T follicular helper cell (primary cell): ENCODE measurements at regions not wholly inside any gene's neighbourhood (a gene's known extent, or its start where the extent isn't known, plus 50 kb on each side); places are given as distances from the start of the nearest gene placed in this dataset.
"Not testable (repeated sequence)": the region's sequence is repeated elsewhere in the genome, so short reads cannot be mapped to it uniquely, and the experiment has no call there.

Source experiments
- DNase-seq: peaks from one replicate; pipeline ENCODE4 v3.0.0-alpha.2; 2020; ENCODE audit warnings: low read depth

DNA sequence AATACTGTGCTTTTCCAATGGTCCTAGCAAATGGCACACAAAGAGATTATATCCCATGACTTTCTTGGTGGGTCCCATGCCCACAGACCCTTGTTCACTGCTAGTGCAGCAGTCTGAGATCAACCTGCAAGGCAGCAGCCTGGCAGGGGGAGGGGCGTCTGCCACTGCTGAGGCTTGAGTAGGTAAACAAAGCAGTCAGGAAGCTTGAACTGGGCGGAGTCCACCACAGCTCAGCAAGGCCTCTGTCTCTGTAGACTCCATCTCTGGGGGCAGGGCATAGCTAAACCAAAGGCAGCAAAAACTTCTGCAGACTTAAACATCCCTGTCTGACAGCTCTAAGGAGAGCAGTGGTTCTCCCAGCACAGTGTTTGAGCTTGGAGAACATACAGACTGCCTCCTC, 82.9 kb downstream of the ZNF737 start:
- DNase-seq, result peak; percentile 10

DNA sequence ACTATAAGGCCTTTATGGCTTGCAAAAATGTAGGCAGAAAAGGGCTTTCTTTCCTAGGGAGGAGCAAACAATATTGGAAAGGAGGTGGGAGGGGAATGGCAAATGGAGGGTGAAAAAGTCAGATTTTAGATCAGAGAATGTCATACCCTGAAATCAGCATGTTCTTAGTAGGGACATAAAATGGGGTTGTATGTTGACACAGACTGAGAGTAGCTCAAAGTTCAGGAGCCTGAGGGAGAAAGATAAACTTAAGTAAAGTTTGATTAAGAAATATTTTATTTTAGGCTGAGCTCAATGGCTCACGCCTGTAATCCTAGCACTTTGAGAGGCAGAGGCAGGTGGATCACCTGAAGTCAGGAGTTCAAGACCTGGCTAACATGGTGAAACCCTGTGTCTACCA, 83.8 kb downstream of the ZNF737 start:
- DNase-seq, result no peak

DNA sequence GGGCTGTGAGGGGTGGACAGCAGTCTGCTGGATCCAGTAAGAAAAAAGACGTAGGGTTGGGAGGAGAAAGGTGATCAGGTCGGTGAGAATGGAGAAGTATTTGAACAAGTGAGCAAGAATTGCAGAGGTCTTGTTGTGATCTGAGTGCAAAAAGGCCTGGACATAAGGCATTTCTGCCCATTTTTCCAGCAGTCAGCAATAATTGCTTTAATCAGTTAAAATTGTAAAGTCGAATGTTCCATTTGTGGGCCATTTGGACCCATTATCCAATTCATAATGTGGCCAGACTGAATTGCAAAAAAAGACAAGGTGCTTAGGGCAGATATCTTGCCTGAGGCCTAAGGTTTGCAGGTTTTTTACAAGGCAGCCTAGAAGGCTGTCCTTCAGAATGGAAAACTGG, 86.1 kb downstream of the ZNF737 start:
- no peak for DNase-seq

DNA sequence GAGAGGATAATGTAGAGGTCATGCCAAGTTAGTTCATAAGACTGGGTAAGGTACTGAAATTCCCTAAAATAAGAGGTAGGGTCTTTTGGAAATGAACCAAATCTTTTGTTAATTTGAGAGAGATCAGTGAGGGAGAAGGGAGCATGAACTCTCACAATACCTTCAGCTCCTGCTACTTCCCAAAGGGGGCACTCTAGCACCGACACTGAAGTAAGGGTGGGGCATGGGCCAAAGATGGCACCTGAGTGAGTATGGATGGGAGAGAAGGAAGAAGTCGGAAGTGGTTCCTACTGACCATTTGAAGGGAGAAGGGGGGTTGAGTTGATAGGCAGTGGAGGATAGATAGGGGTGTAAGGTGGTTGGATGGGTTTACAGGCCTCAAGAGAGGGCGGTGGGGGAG, 86.6 kb downstream of the ZNF737 start:
- DNase-seq, result no peak

DNA sequence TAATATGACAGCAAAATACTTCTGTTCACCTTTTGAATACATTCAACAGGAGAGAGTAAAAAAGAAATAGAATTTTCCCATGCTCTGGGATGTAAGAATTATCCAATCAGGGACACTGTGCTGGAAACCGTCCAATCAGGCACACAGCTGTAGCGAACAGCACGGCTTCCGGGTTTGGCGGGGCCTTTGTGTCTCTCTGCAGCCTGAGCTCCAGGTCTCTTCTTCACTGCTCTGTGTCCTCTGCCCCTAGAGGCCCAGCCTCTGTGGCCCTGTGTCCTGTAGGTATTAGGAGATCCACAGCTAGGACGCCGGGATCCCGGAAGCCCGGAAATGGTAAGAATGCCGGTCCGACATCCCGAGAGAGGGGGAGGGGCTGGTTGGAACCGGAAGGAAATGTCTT, 92.7 kb downstream of the ZNF737 start:
- no peak for DNase-seq

DNA sequence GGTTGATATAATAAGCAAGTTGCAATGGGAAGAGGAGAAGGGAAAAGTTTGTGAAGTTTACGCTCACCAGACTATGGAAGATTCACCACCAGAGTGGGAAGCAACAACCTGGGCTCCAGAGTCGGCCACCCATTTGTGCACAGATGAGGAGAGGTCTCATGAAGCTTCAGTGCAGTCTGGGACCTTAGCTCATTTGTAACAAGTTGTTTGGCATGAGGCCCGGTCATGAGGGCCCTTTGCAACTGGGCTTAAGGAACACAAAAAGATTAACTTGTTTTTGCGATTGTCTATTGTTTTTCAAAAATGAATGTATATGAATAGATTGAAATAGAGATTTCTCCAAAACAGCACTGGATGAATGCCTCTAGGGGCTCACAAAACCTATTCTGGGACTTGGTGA, 94.2 kb downstream of the ZNF737 start:
- no peak for DNase-seq

DNA sequence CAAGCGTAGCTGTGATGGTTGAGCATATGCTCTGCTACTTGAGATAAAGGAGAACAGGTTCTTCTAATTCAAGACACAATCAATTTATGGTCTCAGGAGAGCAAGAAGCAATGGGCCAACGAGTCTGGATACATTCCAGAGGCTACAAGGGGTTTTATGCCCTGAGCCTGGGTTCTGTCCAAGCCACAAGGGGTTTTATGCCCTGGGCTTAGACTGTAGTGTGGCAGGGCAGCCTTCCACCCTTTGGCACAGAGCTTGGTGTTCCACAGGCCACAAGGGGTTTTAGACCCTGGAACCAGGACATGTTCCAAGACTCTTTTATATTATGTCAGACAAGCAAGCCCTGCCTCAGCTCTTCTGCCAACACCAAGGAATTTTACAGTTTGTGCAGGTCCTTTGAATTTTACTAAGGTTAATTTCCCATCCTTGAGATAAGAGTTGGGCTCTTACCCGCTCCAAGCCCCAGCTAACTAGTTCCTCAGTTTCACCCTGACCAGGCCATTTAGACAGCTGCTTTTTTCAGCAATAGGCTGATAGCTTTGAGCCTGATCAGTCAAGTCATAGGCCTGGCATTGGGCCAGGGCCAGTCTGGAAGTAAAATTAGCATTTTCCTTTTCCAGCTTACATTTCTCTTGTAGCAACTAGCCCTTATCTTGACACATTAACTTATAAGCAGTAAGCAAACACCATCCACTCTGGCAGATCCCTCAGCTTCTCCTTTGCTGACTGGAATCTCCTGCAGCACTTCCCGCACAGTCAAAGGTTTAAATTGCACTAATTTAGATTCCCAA, 95.0 kb downstream of the ZNF737 start:
- DNase-seq, result no peak

DNA sequence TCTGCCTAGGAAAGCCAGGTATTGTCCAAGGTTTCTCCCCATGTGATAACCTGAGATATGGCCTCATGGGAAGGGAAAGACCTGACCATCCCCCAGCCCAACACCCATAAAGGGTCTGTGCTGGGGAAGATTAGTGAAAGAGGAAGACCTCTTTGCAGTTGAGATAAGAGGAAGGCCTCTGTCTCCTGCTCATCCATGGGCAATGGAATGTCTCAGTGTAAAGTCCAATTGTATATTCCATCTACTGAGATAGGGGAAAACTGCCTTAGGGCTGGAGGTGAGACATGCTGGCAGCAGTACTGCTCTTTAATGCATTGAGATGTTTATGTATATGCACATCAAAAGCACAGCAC, 99.0 kb downstream of the ZNF737 start:
- DNase-seq, result not testable (repeated sequence)

DNA sequence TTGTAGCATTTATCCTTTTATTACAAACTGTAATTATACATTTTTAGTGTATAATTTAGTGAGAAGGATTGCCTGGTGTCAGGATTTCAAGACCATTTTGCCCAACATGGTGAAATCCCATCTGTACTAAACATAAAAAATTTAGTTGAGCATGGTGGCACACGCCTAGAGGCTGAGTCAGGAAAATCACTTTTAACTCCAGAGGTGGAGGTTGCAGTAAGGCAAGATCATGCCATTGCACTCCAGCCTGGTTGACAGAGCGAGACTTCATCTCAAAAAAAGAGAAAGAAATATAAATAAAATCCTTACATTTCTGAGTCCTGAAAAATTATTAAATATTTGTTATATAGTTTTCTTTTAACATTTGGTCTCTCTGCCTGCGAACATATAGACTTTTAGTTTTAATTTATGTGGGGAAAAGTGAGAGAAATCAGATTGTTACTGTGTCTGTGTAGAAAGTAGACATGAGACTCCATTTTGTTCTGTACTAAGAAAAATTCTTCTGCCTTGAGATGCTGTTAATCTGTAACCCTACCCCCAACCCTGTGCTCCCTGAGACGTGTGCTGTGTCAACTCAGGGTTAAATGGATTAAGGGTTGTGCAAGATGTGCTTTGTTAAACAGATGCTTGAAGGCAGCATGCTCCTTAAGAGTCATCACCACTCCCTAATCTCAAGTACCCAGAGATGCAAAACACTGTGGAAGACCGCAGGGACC, 99.5 kb downstream of the ZNF737 start:
- DNase-seq, result not testable (repeated sequence)

DNA sequence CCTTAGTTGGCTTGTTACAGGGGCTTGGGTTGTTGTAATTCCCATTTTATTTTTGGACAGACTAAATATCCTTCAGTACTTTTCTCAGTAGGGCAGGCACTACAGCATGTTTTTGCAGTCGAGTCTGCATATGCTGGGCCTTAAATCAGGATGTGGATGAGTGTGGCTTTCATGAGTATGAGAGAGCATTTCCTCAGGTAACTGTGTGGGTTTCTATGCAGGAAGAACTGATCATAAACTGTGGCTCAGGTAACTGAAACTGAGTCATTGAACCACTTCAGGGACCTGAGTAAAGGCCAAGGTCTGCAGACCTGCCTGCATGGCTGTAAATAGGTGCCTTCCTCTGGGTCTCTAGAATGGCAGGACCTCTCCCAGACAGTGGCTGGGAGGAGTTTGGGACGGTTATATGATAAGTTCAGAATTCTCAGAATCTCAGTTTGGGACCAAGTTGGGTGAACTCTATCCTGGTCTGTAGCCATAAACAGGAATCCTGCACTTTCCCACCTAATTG, 112.1 kb downstream of the ZNF737 start:
- DNase-seq, result no peak

DNA sequence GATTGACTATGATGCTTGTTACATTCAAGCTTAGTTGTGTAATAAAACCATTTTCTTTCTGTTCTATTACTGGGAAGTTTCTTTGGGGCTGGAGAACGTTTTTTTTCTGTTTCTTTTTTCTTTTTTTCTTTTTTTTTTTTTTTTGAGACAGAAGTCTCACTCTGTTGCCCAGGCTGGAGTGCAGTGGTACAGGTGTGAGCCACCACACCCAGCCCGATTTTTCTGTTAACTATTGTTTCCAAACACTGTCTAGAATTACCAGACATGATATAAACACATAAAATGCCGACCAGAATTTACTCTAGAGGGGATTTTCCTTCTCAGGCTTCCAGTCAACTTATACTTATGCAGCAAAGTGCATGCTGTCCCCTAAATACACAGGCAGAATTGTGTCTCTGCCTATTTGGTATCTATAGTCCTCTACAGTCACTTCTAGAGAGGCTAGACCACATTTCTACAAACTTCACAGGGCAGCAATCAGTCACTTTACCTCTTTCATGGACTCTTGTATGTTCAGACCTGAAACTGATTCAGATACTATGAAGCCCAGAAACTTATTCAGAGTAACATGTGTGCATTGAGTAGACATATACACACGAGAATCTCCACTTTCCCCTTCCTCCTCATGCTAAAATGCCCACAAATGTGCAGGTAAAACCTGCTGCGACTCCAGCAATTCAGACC, 121.2 kb downstream of the ZNF737 start:
- no peak for DNase-seq

DNA sequence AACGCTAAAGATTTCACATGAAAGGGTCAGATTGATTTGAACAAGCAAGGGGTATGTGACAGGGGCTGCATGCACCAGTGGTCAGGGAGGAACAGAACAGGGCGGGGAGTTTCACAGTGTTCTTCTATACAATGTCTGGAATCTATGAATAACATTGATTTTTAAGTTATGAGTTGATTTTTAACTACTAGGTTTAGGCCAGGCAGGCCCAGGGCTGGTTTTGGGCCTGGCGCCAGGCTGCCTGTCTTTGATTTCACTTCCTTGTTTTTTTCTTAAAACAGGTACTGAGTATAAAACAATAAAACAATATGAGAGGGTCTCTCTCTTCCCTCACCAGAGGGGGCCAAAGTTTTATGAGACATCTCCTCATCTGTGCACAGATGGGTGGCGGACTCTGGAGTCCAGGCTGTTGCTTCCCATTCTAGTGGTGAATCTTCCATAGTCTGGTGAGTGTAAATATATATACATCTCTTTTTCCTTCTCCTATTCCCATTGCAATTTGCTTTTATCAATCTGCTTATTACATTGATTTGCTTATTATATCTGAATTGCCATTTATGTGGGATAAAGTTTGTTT, 133.2 kb downstream of the ZNF737 start:
- not testable (repeated sequence) for DNase-seq

DNA sequence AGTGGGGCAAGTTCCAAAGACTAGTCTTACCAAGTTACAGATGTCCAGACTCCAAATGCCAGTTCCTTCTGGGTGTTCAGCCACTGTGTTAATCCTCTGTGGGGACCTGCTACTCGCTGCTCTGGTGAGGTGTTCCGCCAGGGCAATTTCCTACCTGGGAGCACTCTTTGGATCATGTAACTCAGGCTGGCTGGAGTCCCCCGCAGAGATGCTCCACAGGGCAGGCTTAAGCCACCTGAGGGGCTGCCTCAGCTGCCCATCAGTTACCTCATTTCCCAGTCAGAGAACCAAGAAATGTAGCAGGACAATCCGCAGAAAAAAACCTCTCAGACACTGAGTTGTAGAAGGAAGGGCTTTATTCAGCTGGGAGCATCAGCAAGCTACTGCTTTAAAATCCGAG, 133.8 kb downstream of the ZNF737 start:
- no peak for DNase-seq

DNA sequence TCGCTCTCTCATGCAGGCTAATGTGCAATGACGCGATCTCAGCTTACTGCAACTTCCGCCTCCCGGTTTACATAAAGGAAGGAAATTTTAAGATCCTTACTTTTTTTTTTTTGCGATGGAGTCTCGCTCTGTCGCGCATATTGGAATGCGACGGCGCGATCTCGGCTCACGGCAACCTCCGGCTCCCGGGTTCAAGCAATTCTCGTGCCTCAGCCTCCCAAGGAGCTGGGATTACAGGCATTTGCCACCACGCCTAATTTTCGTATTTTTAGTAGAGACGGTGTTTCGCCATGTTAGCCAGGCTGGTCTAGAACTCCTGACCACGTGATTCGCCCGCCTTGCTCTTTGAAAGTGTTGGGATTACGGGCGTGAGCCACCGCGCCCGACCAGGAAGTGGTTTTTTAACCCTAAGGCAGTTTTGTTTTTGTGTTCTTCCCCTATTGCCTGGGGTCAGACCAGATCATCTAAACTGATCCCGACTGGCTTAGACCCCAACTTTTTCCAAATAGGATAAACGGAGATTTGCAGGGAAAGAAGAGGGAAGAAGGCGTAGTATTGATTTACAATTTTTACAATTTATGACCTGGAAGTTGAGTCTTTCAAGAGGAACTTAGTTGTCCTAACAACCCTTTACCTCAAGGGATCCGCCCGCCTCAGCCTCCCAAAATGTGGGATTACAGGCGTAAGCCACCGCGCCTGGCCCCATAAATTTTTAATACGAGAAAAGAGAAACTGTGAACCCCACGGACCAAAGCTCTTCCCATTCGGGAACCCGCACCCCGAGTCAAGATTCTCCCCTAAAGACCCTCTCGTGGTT, 142.0 kb downstream of the ZNF737 start:
- DNase-seq, result peak; percentile 14

DNA sequence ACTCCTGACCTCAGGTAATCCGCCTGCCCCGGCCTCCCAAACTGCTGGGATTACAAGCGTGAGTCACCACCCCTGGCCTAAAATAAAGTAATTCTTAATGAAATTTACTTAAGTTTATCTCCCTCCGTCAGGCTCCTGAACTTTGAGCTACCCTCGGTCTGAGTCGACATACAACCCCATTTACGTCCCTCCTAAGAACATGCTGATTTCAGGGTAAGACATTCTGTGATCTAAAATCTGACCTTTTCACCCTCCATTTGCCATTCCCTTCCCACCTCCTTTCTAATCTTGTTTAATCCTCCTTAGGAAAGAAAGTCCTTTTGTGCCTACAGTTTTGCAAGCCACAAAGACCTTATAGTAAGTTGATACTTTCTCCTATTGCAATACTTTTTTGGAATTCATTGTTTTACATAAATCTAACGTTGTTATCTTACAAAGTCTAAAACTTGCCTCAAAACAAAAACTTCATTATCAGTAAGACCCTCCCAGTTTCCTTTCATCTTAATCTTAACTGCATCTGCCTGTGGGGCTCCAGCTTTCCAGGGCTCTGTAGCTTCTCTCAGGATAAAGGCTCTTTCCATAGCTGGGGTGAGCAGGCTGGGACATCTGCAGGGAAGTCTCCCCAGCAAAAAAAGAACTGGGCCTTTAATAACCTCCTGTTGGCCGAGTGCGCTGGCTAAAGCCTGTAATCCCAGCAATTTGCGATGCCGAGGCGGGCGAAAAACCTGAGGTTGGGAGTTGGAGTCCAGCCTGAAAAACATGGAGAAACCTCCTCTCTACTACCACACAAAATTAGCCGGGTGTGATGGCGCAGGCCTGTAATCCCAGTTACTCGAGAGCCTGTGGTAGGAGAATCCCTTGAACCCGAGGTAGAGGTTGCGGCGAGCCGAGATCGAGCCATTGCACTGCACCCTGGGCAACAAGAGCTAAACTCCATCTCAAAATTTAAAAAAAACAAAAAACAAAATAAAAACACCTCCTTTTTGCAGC, 143.1 kb downstream of the ZNF737 start:
- no peak for DNase-seq

DNA sequence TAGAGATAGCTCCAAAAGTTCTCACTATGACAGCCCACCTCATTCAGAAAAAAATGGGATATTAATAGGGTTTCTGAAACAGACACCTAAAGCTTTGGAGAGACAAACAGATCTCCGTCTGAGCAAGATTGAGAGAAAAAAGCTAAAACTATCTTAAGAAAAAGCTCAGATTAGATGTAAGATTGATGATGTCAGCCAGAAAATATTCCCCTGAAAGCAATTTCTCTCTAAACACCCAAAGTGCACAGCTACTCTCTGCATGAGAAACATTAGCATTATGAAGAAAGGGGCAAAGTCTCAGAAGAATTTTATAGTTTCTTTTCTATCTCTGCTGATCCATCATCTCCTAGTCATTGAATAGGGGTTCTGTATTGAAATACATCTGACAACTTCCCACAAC, 148.9 kb downstream of the ZNF737 start:
- DNase-seq, result no peak

DNA sequence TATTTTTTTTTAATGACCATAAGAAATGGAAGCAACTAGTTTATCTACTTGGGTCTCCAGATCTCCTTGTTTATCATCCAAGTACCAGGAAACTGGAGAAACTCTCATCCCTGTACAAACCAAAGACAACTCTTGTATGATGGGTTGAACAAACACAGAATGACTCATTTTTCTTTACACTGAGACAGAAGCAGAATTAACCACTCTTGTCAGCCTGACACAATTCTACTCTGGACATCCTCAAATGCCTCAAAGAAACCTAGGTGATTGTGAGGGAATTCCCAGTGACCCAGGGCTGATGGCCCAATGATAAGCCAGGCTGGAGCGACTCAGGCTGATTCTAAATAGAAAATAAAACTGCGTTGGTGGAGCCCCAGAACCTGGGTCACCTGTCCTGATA, 151.5 kb downstream of the ZNF737 start:
- no peak for DNase-seq

DNA sequence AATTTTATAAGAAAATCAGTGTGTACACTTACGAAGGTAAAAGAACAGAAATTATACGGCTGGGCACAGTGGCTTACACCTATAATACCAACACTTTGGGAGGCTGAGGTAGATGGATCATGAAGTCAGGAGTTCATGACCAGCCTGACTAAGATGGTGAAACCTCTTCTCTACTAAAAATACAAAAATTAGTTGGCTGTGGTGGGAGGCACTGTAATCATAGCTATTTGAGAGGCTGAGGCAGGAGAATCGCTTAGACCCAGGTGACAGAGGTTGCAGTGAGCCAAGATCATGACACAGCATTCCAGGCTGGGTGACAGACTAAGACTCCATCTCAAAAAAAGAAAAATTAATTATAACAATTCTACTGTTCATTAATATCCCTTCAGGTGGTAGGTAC, 151.9 kb downstream of the ZNF737 start:
- DNase-seq, result no peak

DNA sequence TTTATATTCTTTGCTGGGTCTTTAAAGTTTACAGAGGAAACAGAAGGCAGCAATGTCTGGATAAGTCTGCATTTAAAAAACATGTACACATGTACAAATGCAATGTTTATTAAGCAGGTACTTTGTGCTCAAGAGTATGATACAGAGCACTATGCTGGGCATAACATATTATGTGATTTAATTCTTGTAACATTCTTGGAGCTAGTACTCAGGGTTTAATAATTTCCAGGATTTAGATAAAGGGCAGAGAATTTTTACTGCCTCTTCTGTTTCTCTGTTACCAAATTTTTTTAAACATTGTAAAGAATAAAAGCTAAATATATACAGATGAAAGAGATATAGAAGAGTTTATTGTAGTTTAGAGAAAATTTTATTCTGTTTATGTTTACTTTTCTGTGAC, 152.7 kb downstream of the ZNF737 start:
- DNase-seq, result no peak

DNA sequence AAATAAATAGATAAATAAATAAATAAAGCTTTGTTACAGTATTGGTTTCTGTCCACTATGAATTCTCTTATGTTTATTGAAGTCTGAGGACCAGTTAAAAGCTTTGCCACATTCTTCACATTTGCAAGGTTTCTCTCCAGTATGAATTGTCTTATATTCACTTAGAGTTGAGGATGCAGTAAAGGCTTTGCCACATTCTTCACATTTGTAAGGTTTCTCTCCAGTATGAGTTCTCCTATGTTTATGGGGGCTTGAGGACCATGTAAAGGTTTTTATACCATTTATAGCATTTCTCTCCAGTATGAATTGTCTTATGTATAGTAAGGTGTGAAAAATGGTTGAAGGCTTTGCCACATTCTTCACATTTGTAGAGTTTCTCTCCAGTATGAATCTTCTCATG, 168.3 kb downstream of the ZNF737 start:
- no peak for DNase-seq
